Endothelial cell of umbilical vein (primary cell): ENCODE measurements at regions not wholly inside any gene's neighbourhood (a gene's known extent, or its start where the extent isn't known, plus 50 kb on each side); places are given as distances from the start of the nearest gene placed in this dataset.

Experiments used
- BruUV-seq: library from RNA; stranded (reverse); fragments of 400-500 nt; replicated peaks from 2 replicates; lab custom pipeline; 2021; lab: Mats Ljungman, UMichigan
- CTCF ChIA-PET: fragments of 300-600, 350-600 bp; sonication (Branson Sonifier 250); formaldehyde crosslinking; loops from one replicate; lab custom pipeline; 2021; ENCODE audit warnings: antibody characterized with exemption, inconsistent platforms; lab: Charles Lee
- POLR2A ChIA-PET: fragments of 300-600, 350-600 bp; sonication (Branson Sonifier 250); formaldehyde crosslinking; loops from one replicate; lab custom pipeline; 2021; ENCODE audit warnings: antibody characterized with exemption, inconsistent platforms; lab: Charles Lee
- DNase-seq: peaks from one replicate; pipeline ENCODE4 v3.0.0-alpha.2; 2011; ENCODE audit warnings: low read depth, low spot score
- FAIRE-seq: peaks from 2 replicates; lab custom pipeline; 2011; peaks lifted over from hg19 to GRCh38; lab: Jason Lieb, UNC
- H2AFZ ChIP-seq: 2 replicates; pipeline ENCODE4 v1.6.0; 2012; ENCODE audit warnings: low read depth, low read length, control low read depth, inconsistent platforms
- H3K27ac ChIP-seq: 2 replicates; pipeline ENCODE4 v1.5.1; 2011; ENCODE audit warnings: low read depth, mild to moderate bottlenecking, control low read depth, low read length, moderate library complexity; ENCODE audit not compliant: insufficient read depth
- H3K27me3 ChIP-seq, 2 experiments: 2 replicates each; pipeline versions ENCODE4 v1.6.0 to v1.6.1; 2011; ENCODE audit warnings: low read length in 2 of 2, mixed read lengths in 1 of 2; ENCODE audit not compliant: control insufficient read depth in 2 of 2, insufficient read depth in 2 of 2
- H3K36me3 ChIP-seq, 2 experiments: 2 replicates in 1 of 2; 3 replicates in 1 of 2; pipeline ENCODE4 v1.5.1; 2011; ENCODE audit warnings: low read length in 2 of 2, mild to moderate bottlenecking in 1 of 2, moderate library complexity in 1 of 2; ENCODE audit not compliant: control insufficient read depth in 2 of 2, insufficient read depth in 2 of 2; ENCODE audit errors: extremely low read depth in 1 of 2
- H3K4me1 ChIP-seq: 3 replicates; pipeline ENCODE4 v1.5.1; 2011; ENCODE audit warnings: mild to moderate bottlenecking, low read length; ENCODE audit not compliant: control insufficient read depth, insufficient read depth; ENCODE audit errors: extremely low read depth
- H3K4me2 ChIP-seq: 2 replicates; pipeline ENCODE4 v1.6.1; 2011; ENCODE audit warnings: low read length, control low read depth, mixed read lengths; ENCODE audit not compliant: insufficient read depth
- H3K4me3 ChIP-seq, 3 experiments: fragments of 200-600 bp in 1 of 3; sonication (generic), shearing (Covaris generic) in 1 of 3; replicated peaks in 1 of 3; 2 replicates each; pipeline ENCODE4 v1.5.1; 2011 to 2016; ENCODE audit warnings: control low read depth in 3 of 3, low read length in 3 of 3, mild to moderate bottlenecking in 2 of 3, inconsistent platforms in 1 of 3, low read depth in 1 of 3, moderate library complexity in 1 of 3; ENCODE audit not compliant: insufficient read depth in 1 of 3
- H3K79me2 ChIP-seq: 2 replicates; pipeline ENCODE4 v1.6.0; 2012; ENCODE audit warnings: low read length, inconsistent platforms; ENCODE audit not compliant: control insufficient read depth, insufficient read depth
- H3K9ac ChIP-seq: replicated peaks from 2 replicates; pipeline ENCODE3; 2011; ENCODE audit warnings: low read length, control low read depth; ENCODE audit not compliant: insufficient read depth; ENCODE audit errors: extremely low read depth
- H3K9me1 ChIP-seq: replicated peaks from 3 replicates; pipeline ENCODE4 v1.6.0; 2011; ENCODE audit warnings: mild to moderate bottlenecking, low read length; ENCODE audit not compliant: control insufficient read depth, insufficient read depth; ENCODE audit errors: extremely low read depth
- H3K9me3 ChIP-seq: replicated peaks from 2 replicates; pipeline ENCODE4 v1.5.1; 2012; ENCODE audit warnings: low read length, inconsistent platforms; ENCODE audit not compliant: control insufficient read depth, insufficient read depth
- H4K20me1 ChIP-seq: replicated peaks from 2 replicates; pipeline ENCODE3; 2011; ENCODE audit warnings: mild to moderate bottlenecking, low read length; ENCODE audit not compliant: control insufficient read depth, insufficient read depth; ENCODE audit errors: extremely low read depth
- CTCF ChIP-seq, 2 donors: IDR thresholded peaks; 1 replicate in 1 of 2; 2 replicates in 1 of 2; pipeline ENCODE4 v1.5.1; 2011; ENCODE audit warnings: low read length in 2 of 2, mild to moderate bottlenecking in 2 of 2, moderate library complexity in 2 of 2, control low read depth in 1 of 2, inconsistent platforms in 1 of 2, low read depth in 1 of 2; ENCODE audit not compliant: insufficient read depth in 1 of 2; ENCODE audit errors: extremely low read depth in 1 of 2
- EZH2 ChIP-seq: IDR thresholded peaks from 2 replicates; pipeline ENCODE4 v1.6.1; 2012; ENCODE audit warnings: borderline replicate concordance, low read depth, mild to moderate bottlenecking, moderate library complexity, low read length, inconsistent platforms; ENCODE audit not compliant: severe bottlenecking
- FOS ChIP-seq: IDR thresholded peaks from 2 replicates; pipeline ENCODE4 v1.6.1; 2011; ENCODE audit warnings: mild to moderate bottlenecking, low read length, moderate library complexity, borderline replicate concordance; ENCODE audit not compliant: insufficient read depth
- GATA2 ChIP-seq: IDR thresholded peaks from 2 replicates; pipeline ENCODE4 v1.7.0; 2011; ENCODE audit warnings: low read depth, mild to moderate bottlenecking, moderate library complexity, mixed read lengths, low read length; ENCODE audit not compliant: insufficient read length, insufficient read depth
- JUN ChIP-seq: IDR thresholded peaks from 2 replicates; pipeline ENCODE4 v1.6.1; 2011; ENCODE audit warnings: borderline replicate concordance, low read depth; ENCODE audit not compliant: insufficient read length, insufficient read depth
- MAX ChIP-seq: IDR thresholded peaks from 2 replicates; pipeline ENCODE4 v1.6.1; 2011; ENCODE audit not compliant: insufficient read depth, insufficient read length
- MYC ChIP-seq: IDR thresholded peaks from one replicate; pipeline ENCODE4 v1.6.1; 2011; ENCODE audit warnings: mild to moderate bottlenecking, low read depth, low read length
- POLR2A ChIP-seq: IDR thresholded peaks from 2 replicates; pipeline ENCODE4 v1.6.1; 2012; ENCODE audit warnings: low read depth, mild to moderate bottlenecking, control low read depth, low read length
- POLR2AphosphoS5 ChIP-seq: IDR thresholded peaks from 2 replicates; pipeline ENCODE4 v1.6.1; 2012; ENCODE audit warnings: low read depth, mild to moderate bottlenecking, control low read depth, low read length, moderate library complexity; ENCODE audit not compliant: insufficient read depth
- dilution Hi-C: fragments of 300-500 bp; cut with MboI; formaldehyde crosslinking; loops from one replicate; pipeline ENCODE4 v1.15.0; 2019; ENCODE audit warnings: low sequenced_read_pairs; ENCODE audit not compliant: extremely low pct_ligation_motif_present
- intact Hi-C: fragments of 100-400 bp; cut with micrococcal nuclease; formaldehyde crosslinking; loops from one replicate; pipeline ENCODE4 v1.10.0; 2022

GRCh38 chr12:131222329-131223139 is 268.8 kb downstream of the ADGRD1 start:
- Histone ChIP-seq H3K27me3 (no peaks in the 10 kb centered on the region), H3K36me3 (no peaks in the 10 kb centered on the region), H3K27ac (no peak overlapping the region), H3K4me3 (no peak overlapping the region), H2AFZ (no peak overlapping the region), H3K9ac (no peak overlapping the region), H3K4me2 (no peak overlapping the region), H4K20me1 (no peaks in the 10 kb centered on the region), H3K9me1 (no peaks in the 10 kb centered on the region), H3K79me2 (no peaks in the 10 kb centered on the region), H3K9me3 (no peaks in the 10 kb centered on the region), H3K4me1 (no peaks in the 10 kb centered on the region)
- intact Hi-C loops, result no loop called here
- DNase-seq (no peak), FAIRE-seq (no peak)
- POLR2A ChIA-PET, result no interaction called here
- dilution Hi-C loops, result no loop called here
- BruUV-seq, result no TSS peak
- no peak for TF ChIP-seq MYC
- no peak for TF ChIP-seq CTCF (IDR thresholded peaks at IDR 0.05; ENCODE audit: extremely low read depth in 1 of 2, insufficient read depth in 1 of 2, low read depth in 1 of 2, low read length in 2 of 2)
- TF ChIP-seq EZH2, result no peak
- no peak for TF ChIP-seq POLR2AphosphoS5
- TF ChIP-seq POLR2A, result no peak
- no peak for TF ChIP-seq FOS
- TF ChIP-seq JUN, result no peak
- TF ChIP-seq GATA2, result no peak
- no peak for TF ChIP-seq MAX
- CTCF ChIA-PET, result no interaction called here
